Right atrium auricular region (tissue), 2 donors: ENCODE measurements at regions not wholly inside any gene's neighbourhood (a gene's known extent, or its start where the extent isn't known, plus 50 kb on each side); places are given as distances from the start of the nearest gene placed in this dataset.

Source experiments
- DNase-seq: peaks from one replicate; pipeline ENCODE4 v3.0.0-alpha.2; 2019; ENCODE audit warnings: low spot score
- H3K27ac ChIP-seq, 2 donors: fragments of 200-600 bp; sonication (generic); 1 replicate in 1 of 2; 2 replicates in 1 of 2; pipeline ENCODE4 v1.5.1; 2016 to 2019
- H3K27me3 ChIP-seq, 2 donors: fragments of 200-600 bp; sonication (generic); one replicate each; pipeline versions ENCODE4 v1.5.1 to v1.6.0; 2017 to 2019
- H3K36me3 ChIP-seq: fragments of 200-600 bp; sonication (generic); one replicate; pipeline ENCODE4 v1.5.1; 2016
- H3K4me1 ChIP-seq, 2 donors: fragments of 200-600 bp; sonication (generic); one replicate each; pipeline versions ENCODE4 v1.5.1 to v1.6.0; 2017 to 2019
- H3K4me3 ChIP-seq, 2 donors: fragments of 200-600 bp; sonication (generic); 1 replicate in 1 of 2; 2 replicates in 1 of 2; pipeline ENCODE4 v1.5.1; 2017 to 2019; ENCODE audit warnings: mild to moderate bottlenecking in 1 of 2, moderate library complexity in 1 of 2
- H3K9me3 ChIP-seq, 2 donors: fragments of 200-600 bp; sonication (generic); one replicate each; pipeline ENCODE4 v1.5.1; 2019
- TF ChIP-seq, protein P1 (sequence below), 2 donors: fragments of 200-600 bp; sonication (generic); IDR thresholded peaks; one replicate each; pipeline ENCODE4 v1.5.1; 2019; ENCODE audit warnings: antibody characterized with exemption in 2 of 2

DNA sequence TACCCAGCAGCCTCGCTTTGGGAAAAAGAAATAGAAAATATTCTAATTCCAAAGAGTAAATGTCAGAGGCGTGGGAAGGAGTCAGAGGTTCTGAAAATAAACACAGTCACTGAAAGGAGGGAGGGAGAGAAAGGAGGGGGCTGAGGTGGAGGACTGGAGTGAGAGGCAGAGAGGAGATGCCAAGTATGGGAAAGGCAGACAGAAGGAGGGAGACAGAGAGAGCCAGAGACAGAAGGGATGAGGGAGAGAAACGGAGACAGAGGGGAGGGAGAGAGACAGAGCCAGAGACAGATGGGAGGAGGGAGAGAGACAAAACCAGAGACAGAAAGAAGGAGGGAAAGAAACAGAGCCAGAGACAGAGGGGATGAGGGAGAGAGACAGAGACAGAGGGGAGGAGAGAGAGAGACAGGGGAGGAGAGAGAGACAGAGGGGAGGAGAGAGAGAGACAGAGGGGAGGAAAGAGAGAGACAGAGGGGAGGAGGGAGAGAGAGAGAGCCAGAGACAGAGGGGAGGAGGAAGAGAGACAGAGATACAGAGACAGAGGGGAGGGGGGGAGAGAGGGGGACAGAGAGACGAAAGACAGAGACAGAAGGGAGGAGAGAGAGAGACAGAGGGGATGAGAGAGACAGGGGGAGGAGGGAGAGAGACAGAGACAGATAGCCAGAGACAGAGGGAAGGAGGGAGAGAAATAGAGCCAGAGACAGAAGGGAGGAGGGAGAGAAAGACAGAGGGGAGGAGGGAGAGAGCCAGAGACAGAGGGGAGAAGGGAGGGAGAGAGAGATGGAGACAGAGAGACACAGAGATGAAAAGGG lies 525.5 kb downstream of the MATN1 start:
- H3K27me3 ChIP-seq, result no peaks in the 10 kb centered on the region
- H3K9me3 ChIP-seq, result peaks cover 0 to 8% of the 10 kb centered on the region in 2 donors
- TF ChIP-seq, protein P1, sequence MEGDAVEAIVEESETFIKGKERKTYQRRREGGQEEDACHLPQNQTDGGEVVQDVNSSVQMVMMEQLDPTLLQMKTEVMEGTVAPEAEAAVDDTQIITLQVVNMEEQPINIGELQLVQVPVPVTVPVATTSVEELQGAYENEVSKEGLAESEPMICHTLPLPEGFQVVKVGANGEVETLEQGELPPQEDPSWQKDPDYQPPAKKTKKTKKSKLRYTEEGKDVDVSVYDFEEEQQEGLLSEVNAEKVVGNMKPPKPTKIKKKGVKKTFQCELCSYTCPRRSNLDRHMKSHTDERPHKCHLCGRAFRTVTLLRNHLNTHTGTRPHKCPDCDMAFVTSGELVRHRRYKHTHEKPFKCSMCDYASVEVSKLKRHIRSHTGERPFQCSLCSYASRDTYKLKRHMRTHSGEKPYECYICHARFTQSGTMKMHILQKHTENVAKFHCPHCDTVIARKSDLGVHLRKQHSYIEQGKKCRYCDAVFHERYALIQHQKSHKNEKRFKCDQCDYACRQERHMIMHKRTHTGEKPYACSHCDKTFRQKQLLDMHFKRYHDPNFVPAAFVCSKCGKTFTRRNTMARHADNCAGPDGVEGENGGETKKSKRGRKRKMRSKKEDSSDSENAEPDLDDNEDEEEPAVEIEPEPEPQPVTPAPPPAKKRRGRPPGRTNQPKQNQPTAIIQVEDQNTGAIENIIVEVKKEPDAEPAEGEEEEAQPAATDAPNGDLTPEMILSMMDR (IDR thresholded peaks at IDR 0.05), result no peak
- H3K27ac ChIP-seq, result no peak overlapping the region
- H3K4me3 ChIP-seq, result no peak overlapping the region
- H3K4me1 ChIP-seq, result no peaks in the 10 kb centered on the region
- no peak for DNase-seq
- H3K36me3 ChIP-seq, result no peaks in the 10 kb centered on the region

DNA sequence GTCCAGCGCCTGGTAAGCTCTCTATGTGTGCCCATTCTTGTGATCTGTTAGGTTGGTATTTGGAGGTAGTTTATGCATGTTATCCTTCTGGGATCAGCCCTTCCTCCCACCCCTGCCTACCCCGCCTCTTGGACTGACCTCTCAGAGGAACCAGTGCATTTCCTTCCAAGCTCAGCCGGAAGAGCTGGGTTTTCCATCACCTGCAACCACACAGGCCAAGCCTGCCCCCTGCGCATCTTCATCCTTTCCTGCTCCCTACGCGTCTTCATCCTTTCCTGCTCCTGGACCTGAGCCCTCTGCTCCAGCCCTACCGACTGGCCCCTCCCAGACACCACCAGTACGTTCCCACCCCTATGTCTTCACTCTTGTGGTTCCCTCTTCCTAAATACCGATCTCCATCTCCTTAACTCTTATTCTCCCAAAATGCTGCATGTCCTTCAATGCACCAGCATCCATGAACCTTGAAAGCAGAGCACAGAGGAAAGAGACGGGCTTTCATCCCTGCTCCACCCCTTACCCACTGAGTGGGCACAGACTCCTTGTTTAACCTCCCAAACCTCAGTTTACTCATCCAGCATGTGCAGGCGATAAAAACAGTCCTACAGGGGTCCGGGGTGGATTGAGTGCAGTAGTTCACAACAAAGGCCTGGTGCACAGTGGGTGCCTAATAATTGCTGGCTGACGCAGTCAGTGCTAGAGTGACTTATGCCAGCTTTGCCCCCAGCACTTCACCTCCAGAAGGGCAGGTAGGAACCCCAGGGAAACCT lies 526.3 kb downstream of the MATN1 start:
- Histone ChIP-seq H3K27ac (no peak overlapping the region), H3K36me3 (no peaks in the 10 kb centered on the region), H3K9me3 (peaks cover 0 to 8% of the 10 kb centered on the region in 2 donors), H3K4me1 (no peaks in the 10 kb centered on the region), H3K4me3 (no peak overlapping the region), H3K27me3 (no peaks in the 10 kb centered on the region)
- TF ChIP-seq, protein P1 (IDR thresholded peaks at IDR 0.05), result no peak
- no peak for DNase-seq

DNA sequence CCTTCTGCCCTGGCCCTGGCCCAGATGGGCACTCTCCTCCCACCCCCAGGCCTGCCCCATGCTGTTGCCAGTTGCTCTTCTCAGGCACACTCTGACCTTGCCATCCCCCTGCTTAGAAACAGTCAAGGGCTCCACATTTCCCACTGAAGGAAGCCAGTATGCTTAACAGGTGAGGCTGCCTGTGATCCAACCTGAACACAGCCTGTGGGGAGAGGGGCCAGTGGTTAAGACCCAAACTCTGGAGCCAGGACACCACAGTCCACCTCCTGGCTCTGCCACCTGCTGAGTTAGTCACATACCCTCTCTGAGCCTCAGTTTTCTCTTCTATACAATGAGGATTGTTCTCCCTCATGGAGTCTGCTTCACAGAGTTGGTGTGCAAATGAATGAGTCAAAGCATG lies 526.9 kb downstream of the MATN1 start:
- Histone ChIP-seq H3K27ac (no peak overlapping the region), H3K4me1 (no peaks in the 10 kb centered on the region), H3K9me3 (peaks cover 0 to 8% of the 10 kb centered on the region in 2 donors), H3K36me3 (no peaks in the 10 kb centered on the region), H3K27me3 (no peaks in the 10 kb centered on the region), H3K4me3 (no peak overlapping the region)
- DNase-seq, result no peak
- TF ChIP-seq, protein P1 (IDR thresholded peaks at IDR 0.05), result no peak

DNA sequence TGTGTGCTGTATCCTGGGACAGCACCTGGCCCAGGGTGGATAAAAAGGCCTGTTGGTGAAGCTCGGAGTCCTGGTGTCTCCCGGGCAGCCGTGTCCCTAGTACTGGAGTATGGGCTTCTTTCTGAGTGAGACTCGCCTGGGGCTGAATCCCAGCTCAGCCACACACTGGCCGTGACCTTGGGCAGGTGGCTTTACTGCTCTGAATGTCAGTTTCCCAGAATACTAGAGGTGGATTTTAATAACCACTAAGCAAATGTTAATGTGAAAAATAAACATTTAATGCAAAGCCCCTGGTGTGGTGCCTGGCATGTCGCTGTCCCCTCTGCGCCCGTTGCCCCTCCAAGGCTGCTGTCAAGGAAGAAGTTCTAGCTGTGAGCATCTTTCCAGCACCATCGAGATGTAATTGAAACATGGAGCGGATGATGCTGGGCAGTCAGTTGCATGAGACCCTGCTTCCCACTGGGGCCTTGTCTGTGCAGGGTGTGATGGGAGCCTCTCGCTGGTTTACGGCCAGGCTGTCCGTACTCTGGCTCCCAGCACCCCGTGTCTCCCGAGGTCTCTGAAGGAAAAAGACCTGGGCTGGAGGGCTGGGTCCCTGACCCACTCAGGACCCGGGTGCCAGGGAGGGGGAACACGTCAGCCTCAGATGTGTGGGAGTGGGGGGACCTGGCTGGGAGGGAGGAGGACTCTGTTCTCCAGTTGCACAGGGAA lies 527.8 kb downstream of the MATN1 start:
- H3K4me3 ChIP-seq, result no peak overlapping the region
- no peaks in the 10 kb centered on the region for H3K4me1 ChIP-seq
- no peak for DNase-seq
- TF ChIP-seq, protein P1 (IDR thresholded peaks at IDR 0.05), result no peak
- peaks cover 0 to under 1% of the 10 kb centered on the region in 2 donors for H3K9me3 ChIP-seq
- no peak overlapping the region for H3K27ac ChIP-seq
- H3K36me3 ChIP-seq, result no peaks in the 10 kb centered on the region
- no peaks in the 10 kb centered on the region for H3K27me3 ChIP-seq

DNA sequence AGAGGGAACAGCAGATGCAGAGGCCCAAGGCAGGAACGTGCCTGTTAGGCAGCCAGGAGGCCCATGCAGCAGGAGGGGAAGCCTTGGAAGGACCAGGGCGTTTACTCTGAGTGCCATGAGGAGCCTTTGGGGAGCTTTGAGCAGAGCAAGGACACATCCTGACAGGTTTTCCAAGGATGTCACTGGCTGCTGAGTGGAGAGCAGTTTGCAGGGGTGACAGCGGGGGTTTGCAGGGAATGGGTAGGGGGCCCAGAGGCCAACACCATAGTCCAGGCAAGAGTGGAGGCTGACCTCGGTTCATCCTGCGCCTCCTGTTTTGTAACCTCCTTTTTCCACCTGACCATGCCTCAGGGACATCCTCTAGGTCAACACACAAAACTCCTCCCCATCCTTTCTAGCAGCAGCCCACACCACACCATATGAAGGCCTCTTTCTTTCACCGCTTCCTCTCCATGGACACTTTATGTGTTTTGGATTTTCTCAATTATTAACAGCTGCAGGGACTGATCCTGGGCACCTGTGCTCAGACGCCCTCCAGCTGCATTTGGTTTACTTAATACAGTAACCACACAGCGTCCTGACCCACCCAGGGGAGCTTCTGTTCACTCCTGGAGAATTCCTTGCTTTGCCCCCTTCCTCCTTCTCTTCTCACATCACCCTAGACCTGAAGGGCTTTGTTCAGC lies 528.5 kb downstream of the MATN1 start:
- TF ChIP-seq, protein P1 (IDR thresholded peaks at IDR 0.05), result no peak
- no peaks in the 10 kb centered on the region for H3K36me3 ChIP-seq
- DNase-seq, result no peak
- no peaks in the 10 kb centered on the region for H3K27me3 ChIP-seq
- H3K9me3 ChIP-seq, result no peaks in the 10 kb centered on the region
- no peak overlapping the region for H3K4me3 ChIP-seq
- H3K27ac ChIP-seq, result no peak overlapping the region
- no peaks in the 10 kb centered on the region for H3K4me1 ChIP-seq
